HepG2 (cell line): ENCODE measurements at regions not wholly inside any gene's neighbourhood (a gene's known extent, or its start where the extent isn't known, plus 50 kb on each side); places are given as distances from the start of the nearest gene placed in this dataset.

Experiments
- ATAC-seq: fragments of 200-7000 bp; cut with Tn5 transposase; 3 replicates; pipeline ENCODE4 v1.9.1; 2020; ENCODE audit warnings: mild to moderate bottlenecking, moderate library complexity
- BruUV-seq: library from RNA; stranded (reverse); fragments of 400-500 nt; replicated peaks from 2 replicates; lab custom pipeline; 2021; lab: Mats Ljungman, UMichigan
- CTCF ChIA-PET: fragments of 300-600 bp; formaldehyde crosslinking; extraction: SDS; loops from one replicate; lab custom pipeline; 2021; ENCODE audit warnings: low total read pairs, inconsistent platforms, low intra/inter-chr PET ratio; lab: Yijun Ruan, JAX
- POLR2A ChIA-PET: fragments of 350-600 bp; sonication (Branson Sonifier 250); formaldehyde crosslinking; loops from one replicate; lab custom pipeline; 2020; ENCODE audit warnings: antibody characterized with exemption, inconsistent platforms; lab: Yijun Ruan, JAX
- DNase-seq: peaks from one replicate; pipeline ENCODE4 v3.0.0-alpha.2; 2015; ENCODE audit warnings: low spot score
- FAIRE-seq: peaks from 3 replicates; lab custom pipeline; 2011; peaks lifted over from hg19 to GRCh38; lab: Jason Lieb, UNC
- H2AFZ ChIP-seq: one replicate; pipeline ENCODE4 v1.6.1; 2011; ENCODE audit warnings: low read length, inconsistent platforms
- H3K27ac ChIP-seq: fragments of 300-600 bp; 3 replicates; pipeline ENCODE4 v1.8.0; 2011; ENCODE audit warnings: mixed run types, mild to moderate bottlenecking, mixed read lengths, low read length, inconsistent platforms; ENCODE audit not compliant: insufficient read depth; ENCODE audit errors: extremely low read length
- H3K27me3 ChIP-seq, 2 experiments: fragments of 200-600 bp in 1 of 2; 2 replicates in 1 of 2; 3 replicates in 1 of 2; pipeline versions ENCODE4 v1.6.0 to v1.8.0; 2011; ENCODE audit warnings: low read length in 2 of 2, mild to moderate bottlenecking in 2 of 2, moderate library complexity in 2 of 2, inconsistent platforms in 1 of 2; ENCODE audit not compliant: insufficient read depth in 2 of 2, control insufficient read depth in 1 of 2
- H3K36me3 ChIP-seq, 2 experiments: fragments of 200-600 bp in 1 of 2; replicated peaks in 1 of 2; 2 replicates in 1 of 2; 3 replicates in 1 of 2; pipeline versions ENCODE4 v1.5.1 to v1.8.0; 2011; ENCODE audit warnings: low read length in 2 of 2, inconsistent platforms in 1 of 2; ENCODE audit not compliant: insufficient read depth in 2 of 2, control insufficient read depth in 1 of 2
- H3K4me1 ChIP-seq: 2 replicates; pipeline ENCODE4 v1.5.1; 2012; ENCODE audit warnings: low read length, inconsistent platforms; ENCODE audit not compliant: insufficient read depth
- H3K4me2 ChIP-seq: 2 replicates; pipeline ENCODE4 v1.6.0; 2011; ENCODE audit warnings: low read depth, low read length, inconsistent platforms
- H3K4me3 ChIP-seq, 3 experiments: fragments of 200-600 bp in 1 of 3; sonication (generic), shearing (Covaris generic) in 1 of 3; replicated peaks in 1 of 3; 2 replicates each; pipeline ENCODE4 v1.5.1; 2011 to 2016; ENCODE audit warnings: low read length in 3 of 3, inconsistent platforms in 2 of 3, low read depth in 2 of 3, mild to moderate bottlenecking in 2 of 3, control low read depth in 1 of 3, mixed read lengths in 1 of 3; ENCODE audit not compliant: insufficient read depth in 1 of 3
- H3K79me2 ChIP-seq: one replicate; pipeline ENCODE4 v1.6.1; 2011; ENCODE audit warnings: low read length, inconsistent platforms; ENCODE audit not compliant: insufficient read depth
- H3K9ac ChIP-seq: 2 replicates; pipeline ENCODE4 v1.6.0; 2011; ENCODE audit warnings: mild to moderate bottlenecking, low read depth, low read length, inconsistent platforms; ENCODE audit not compliant: insufficient read depth
- H3K9me3 ChIP-seq: 2 replicates; pipeline ENCODE4 v1.5.1; 2012; ENCODE audit warnings: mild to moderate bottlenecking, low read length
- H4K20me1 ChIP-seq: 2 replicates; pipeline ENCODE4 v1.6.0; 2011; ENCODE audit warnings: inconsistent platforms, mild to moderate bottlenecking, low read length, moderate library complexity; ENCODE audit not compliant: insufficient read depth
- FOXK2 ChIP-seq: fragments of 450-650 bp; IDR thresholded peaks from 2 replicates; pipeline ENCODE4 v1.6.1; 2016
- LCORL ChIP-seq, 2 experiments: fragments of 450-650 bp in 1 of 2; sonication (generic) in 1 of 2; formaldehyde crosslinking in 1 of 2; IDR thresholded peaks; 2 replicates each; pipeline versions ENCODE4 v1.5.0 to v1.6.1; 2017 to 2020; ENCODE audit warnings: antibody characterized with exemption in 1 of 2, missing genetic modification reagents in 1 of 2
- MAFK ChIP-seq, 2 experiments: IDR thresholded peaks in 1 of 2; conservative IDR thresholded peaks in 1 of 2; 2 replicates each; pipeline ENCODE4 v1.6.1; 2011; ENCODE audit warnings: improper control_type of control experiment in 2 of 2, low read length in 2 of 2
- NFE2 ChIP-seq: sonication (generic); formaldehyde crosslinking; IDR thresholded peaks from 2 replicates; pipeline ENCODE4 v1.4.0; 2020; ENCODE audit warnings: missing genetic modification reagents
- NFE2L2 ChIP-seq: fragments of 150-350 bp; IDR thresholded peaks from 2 replicates; pipeline ENCODE4 v1.6.1; 2014; ENCODE audit warnings: low read length
- NR2F6 ChIP-seq, 2 experiments: IDR thresholded peaks; 2 replicates each; pipeline ENCODE4 v1.6.1; 2016; ENCODE audit warnings: antibody characterized with exemption in 1 of 2, mild to moderate bottlenecking in 1 of 2
- PCBP2 ChIP-seq: fragments of 200-400 bp; formaldehyde crosslinking; optimal IDR thresholded peaks from 2 replicates; pipeline ENCODE3; 2018; ENCODE audit warnings: low read length, low read depth; ENCODE audit not compliant: poor library complexity, severe bottlenecking
- TBL1XR1 ChIP-seq: fragments of 150-350 bp; IDR thresholded peaks from 2 replicates; pipeline ENCODE4 v1.6.1; 2014; ENCODE audit warnings: borderline replicate concordance, low read length; ENCODE audit not compliant: partially characterized antibody
- ZBTB3 ChIP-seq: sonication (generic); formaldehyde crosslinking; IDR thresholded peaks from 2 replicates; pipeline ENCODE4 v1.4.0; 2020; ENCODE audit warnings: low read depth, mild to moderate bottlenecking, moderate library complexity, missing genetic modification reagents, borderline replicate concordance
- ZNF879 ChIP-seq: sonication (generic); formaldehyde crosslinking; IDR thresholded peaks from 2 replicates; pipeline ENCODE4 v1.8.1; 2023; ENCODE audit warnings: missing genetic modification reagents
- WGBS: methylation state at CpG from one replicate; pipeline ENCODE4 v1.1.6; 2017; ENCODE audit warnings: low lambda C conversion rate; 5-methylcytosine and 5-hydroxymethylcytosine counted together
- in situ Hi-C: cut with HindIII; loops from 2 replicates; pipeline ENCODE4 v1.10.0; 2017; ENCODE audit warnings: low pct_unique_long_range_greater_than_20kb; ENCODE audit not compliant: extremely low pct_ligation_motif_present
- intact Hi-C: fragments of 100-400 bp; cut with micrococcal nuclease; formaldehyde crosslinking; loops from one replicate; pipeline ENCODE4 v1.10.0; 2022; ENCODE audit not compliant: unreplicated experiment

- no peaks in the 10 kb centered on the region for H3K27me3 ChIP-seq
- H3K4me3 ChIP-seq = no peak overlapping the region; a peak in 1 of 6 replicates
- BruUV-seq = no TSS peak
- no peak overlapping the region for H3K4me2 ChIP-seq
- FAIRE-seq (no peak), DNase-seq (peak; percentile 12), ATAC-seq (peak; percentile 67)
- in situ Hi-C loops (no loop called here), intact Hi-C loops (no loop called here)
- H3K27ac ChIP-seq = peak overlapping the region; percentile 34
- H3K9me3 ChIP-seq = peaks cover 12% of the 10 kb centered on the region
- H3K9ac ChIP-seq = 0 out of 2 replicates have a peak overlapping the region, but pooled peaks have one; percentile 29
- H3K79me2 ChIP-seq = peaks cover 49% of the 10 kb centered on the region
- peaks cover 0 to 9% of the 10 kb centered on the region in 2 experiments; a peak in 3 of 5 replicates for H3K36me3 ChIP-seq
- TF ChIP-seq FOXK2 (no peak), MAFK (conservative IDR thresholded peaks at IDR 0.05 in 1 of 2, IDR thresholded peaks at IDR 0.05 in 1 of 2; ENCODE audit: low read length in 2 of 2) (peak; percentile 17 to 36; a peak in 2 of 4 replicates), NFE2L2 (0 out of 2 replicates have a peak, but pooled peaks have one; percentile 37), TBL1XR1 (no peak), ZBTB3 (CRISPR knock-in tag) (no peak), NR2F6 (IDR thresholded peaks at IDR 0.05) (0 out of 2 replicates have a peak, but pooled peaks have one; percentile 15), NR2F6 (CRISPR knock-in tag; IDR thresholded peaks at IDR 0.05) (no peak), LCORL (IDR thresholded peaks at IDR 0.05) (no peak), LCORL (CRISPR knock-in tag; IDR thresholded peaks at IDR 0.05) (no peak), ZNF879 (CRISPR knock-in tag) (no peak), PCBP2 (no peak), NFE2 (CRISPR knock-in tag) (peak; percentile 52; the same call in 1 of the 2 replicates)
- 76% methylated on average over 9 of the region's 9 CpGs for WGBS
- 0 out of 2 replicates have a peak, but pooled peaks cover 3% of the 10 kb centered on the region for H4K20me1 ChIP-seq
- ChIA-PET POLR2A (no interaction called here), CTCF (no interaction called here)
- H3K4me1 ChIP-seq = peaks cover 14% of the 10 kb centered on the region
- H2AFZ ChIP-seq = no peak overlapping the region
These were observed 193.6 kb downstream of the KCNRG start for GRCh38 chr13:50208826-50209335.
